Renal cortical epithelial cell (primary cell): ENCODE measurements at regions not wholly inside any gene's neighbourhood (a gene's known extent, or its start where the extent isn't known, plus 50 kb on each side); places are given as distances from the start of the nearest gene placed in this dataset.

Experiments used
- DNase-seq: peaks from one replicate; pipeline ENCODE4 v3.0.0-alpha.2; 2011; ENCODE audit warnings: low read depth

- DNase-seq: no peak
Measured at GRCh38 chr10:10205906-10206305, 811.8 kb upstream of the CELF2 start.

GRCh38 chr10:10207538-10207937 lies 810.1 kb upstream of the CELF2 start:
- no peak for DNase-seq

- no peak for DNase-seq
Measured at GRCh38 chr10:10208196-10208595, 809.5 kb upstream of the CELF2 start.

GRCh38 chr10:10209167-10209566 lies 808.5 kb upstream of the CELF2 start:
- DNase-seq: no peak

- DNase-seq: no peak
Measured at GRCh38 chr10:10211409-10211808, 806.3 kb upstream of the CELF2 start.

GRCh38 chr10:10213237-10213636 lies 804.4 kb upstream of the CELF2 start:
- no peak for DNase-seq

GRCh38 chr10:10222304-10222841 lies 795.3 kb upstream of the CELF2 start:
- DNase-seq: no peak

- DNase-seq: no peak
Measured at GRCh38 chr10:10223131-10223530, 794.5 kb upstream of the CELF2 start.

- no peak for DNase-seq
Measured at GRCh38 chr10:10225136-10225676, 792.5 kb upstream of the CELF2 start.

GRCh38 chr10:10233229-10233628 lies 784.4 kb upstream of the CELF2 start:
- no peak for DNase-seq

GRCh38 chr10:10235003-10235402 lies 782.7 kb upstream of the CELF2 start:
- DNase-seq: no peak

GRCh38 chr10:10247585-10247984 lies 770.1 kb upstream of the CELF2 start:
- DNase-seq: no peak

- no peak for DNase-seq
Measured at GRCh38 chr10:10256860-10257259, 760.8 kb upstream of the CELF2 start.

GRCh38 chr10:10259013-10259412 lies 758.7 kb upstream of the CELF2 start:
- no peak for DNase-seq

GRCh38 chr10:10270126-10271050 lies 747.3 kb upstream of the CELF2 start:
- no peak for DNase-seq

- DNase-seq: no peak
Measured at GRCh38 chr10:10271639-10272192, 746.0 kb upstream of the CELF2 start.

GRCh38 chr10:10273661-10274060 lies 744.0 kb upstream of the CELF2 start:
- DNase-seq: no peak

GRCh38 chr10:10279906-10280305 lies 737.8 kb upstream of the CELF2 start:
- no peak for DNase-seq

GRCh38 chr10:10292501-10292900 lies 725.2 kb upstream of the CELF2 start:
- no peak for DNase-seq

GRCh38 chr10:10293041-10293440 lies 724.6 kb upstream of the CELF2 start:
- no peak for DNase-seq

- DNase-seq: no peak
Measured at GRCh38 chr10:10293481-10293951, 724.2 kb upstream of the CELF2 start.

- no peak for DNase-seq
Measured at GRCh38 chr10:10294184-10294880, 723.3 kb upstream of the CELF2 start.
